ENCODE measurements at regions not wholly inside any gene's neighbourhood (a gene's known extent, or its start where the extent isn't known, plus 50 kb on each side); places are given as distances from the start of the nearest gene placed in this dataset.

DNA sequence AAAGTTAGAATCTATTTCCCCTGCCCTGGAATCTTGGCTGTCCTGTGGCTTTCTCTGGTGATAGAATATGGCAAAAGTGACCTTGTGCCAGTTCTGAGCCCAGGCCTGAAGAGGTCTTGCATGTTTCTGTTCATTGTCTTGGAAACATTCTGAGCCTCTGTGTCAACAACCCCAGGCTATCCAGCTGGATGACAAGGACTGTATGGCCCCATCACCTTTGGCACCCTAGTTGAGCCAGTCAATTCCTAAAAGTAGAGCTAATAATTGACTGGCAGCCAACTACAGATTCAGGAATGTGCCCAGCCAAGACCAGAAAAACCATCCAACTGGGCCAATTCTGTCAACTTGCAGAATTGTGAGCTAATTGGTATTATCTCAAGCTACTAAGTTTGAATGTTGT lies 514.1 kb upstream of the LARGE1 start:
- DNase-seq (ENCODE audit: low spot score), result no peak
- no peak overlapping the region for H3K4me3 Mint-ChIP-seq

DNA sequence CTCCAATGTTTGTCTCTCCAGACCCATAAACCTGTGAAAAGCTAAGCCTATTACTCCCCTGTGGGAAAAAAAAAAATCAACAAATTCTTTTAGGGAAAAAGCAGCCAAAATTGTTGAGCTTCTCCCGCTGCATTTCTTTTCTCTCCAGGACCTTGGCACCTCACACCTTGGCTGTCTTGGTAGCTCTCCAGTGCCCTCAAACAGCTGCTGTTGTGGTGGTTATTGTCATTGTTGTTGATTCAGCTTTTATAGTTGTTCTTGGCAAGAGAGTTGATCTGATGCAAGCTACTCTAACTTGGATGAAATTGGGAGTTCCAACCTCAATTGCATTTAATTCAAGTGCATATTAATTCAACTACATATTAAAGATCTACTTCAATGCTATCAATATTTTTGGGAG lies 516.9 kb upstream of the LARGE1 start:
- no peaks in the 10 kb centered on the region for H3F3A ChIP-seq (ENCODE audit: low read depth)
- no peaks in the 10 kb centered on the region for H3K27me3 ChIP-seq
- H3K79me2 ChIP-seq (ENCODE audit: low read depth), result no peaks in the 10 kb centered on the region
- H3K4me2 ChIP-seq, result no peak overlapping the region
- no peak overlapping the region for H3K9ac ChIP-seq
- no peak for DNase-seq (ENCODE audit: low spot score)
- no peak overlapping the region for H3K4me3 ChIP-seq
- no peak overlapping the region for H3K27ac ChIP-seq
- no peak overlapping the region for H2AFZ ChIP-seq (replicated peaks)
- no peaks in the 10 kb centered on the region for H3K36me3 Mint-ChIP-seq
- H4K20me1 ChIP-seq (ENCODE audit: low read depth), result no peaks in the 10 kb centered on the region
- H3K27me3 Mint-ChIP-seq (ENCODE audit: insufficient read depth, low read depth), result peaks cover 2% of the 10 kb centered on the region
- H3K4me1 Mint-ChIP-seq, result no peaks in the 10 kb centered on the region
- H3K4me1 ChIP-seq, result no peaks in the 10 kb centered on the region
- H3K9me3 Mint-ChIP-seq, result peaks cover 2% of the 10 kb centered on the region
- no peaks in the 10 kb centered on the region for H3K9me3 ChIP-seq (ENCODE audit: low read depth)
- TF ChIP-seq EZH2 (IDR thresholded peaks at IDR 0.05) (no peak), CTCF (IDR thresholded peaks at IDR 0.05) (no peak), EZH2phosphoT487 (IDR thresholded peaks at IDR 0.05) (no peak)
- peaks cover 3% of the 10 kb centered on the region for H3K36me3 ChIP-seq
- H3K4me3 Mint-ChIP-seq, result no peak overlapping the region
- no peak overlapping the region for H3K27ac Mint-ChIP-seq

More for the DNA sequence above, 514.1 kb upstream of the LARGE1 start:
- Histone ChIP-seq H2AFZ (replicated peaks) (no peak overlapping the region), H3K9ac (no peak overlapping the region), H3K4me2 (no peak overlapping the region), H3K36me3 (no peaks in the 10 kb centered on the region), H3K4me3 (no peak overlapping the region), H3K27me3 (no peaks in the 10 kb centered on the region), H3K27ac (no peak overlapping the region), H4K20me1 (ENCODE audit: low read depth) (no peaks in the 10 kb centered on the region), H3K9me3 (ENCODE audit: low read depth) (no peaks in the 10 kb centered on the region), H3K79me2 (ENCODE audit: low read depth) (no peaks in the 10 kb centered on the region), H3K4me1 (no peaks in the 10 kb centered on the region), H3F3A (ENCODE audit: low read depth) (no peaks in the 10 kb centered on the region)
- TF ChIP-seq EZH2 (IDR thresholded peaks at IDR 0.05) (no peak), EZH2phosphoT487 (IDR thresholded peaks at IDR 0.05) (no peak), CTCF (IDR thresholded peaks at IDR 0.05) (no peak)
- H3K36me3 Mint-ChIP-seq, result no peaks in the 10 kb centered on the region
- H3K27me3 Mint-ChIP-seq (ENCODE audit: insufficient read depth, low read depth), result peaks cover 2% of the 10 kb centered on the region
- no peak overlapping the region for H3K27ac Mint-ChIP-seq
- H3K9me3 Mint-ChIP-seq, result peaks cover 2% of the 10 kb centered on the region
- H3K4me1 Mint-ChIP-seq, result no peaks in the 10 kb centered on the region

GRCh38 chr22:34454598-34454997 lies 534.3 kb upstream of the LARGE1 start:
- H3F3A ChIP-seq (ENCODE audit: low read depth), result no peaks in the 10 kb centered on the region
- Mint-ChIP-seq H3K4me1 (peaks cover 6% of the 10 kb centered on the region), H3K9me3 (peaks cover 3% of the 10 kb centered on the region), H3K27ac (no peak overlapping the region), H3K27me3 (ENCODE audit: insufficient read depth, low read depth) (no peaks in the 10 kb centered on the region), H3K4me3 (no peak overlapping the region), H3K36me3 (no peaks in the 10 kb centered on the region)
- no peak overlapping the region for H3K4me2 ChIP-seq
- H3K79me2 ChIP-seq (ENCODE audit: low read depth), result no peaks in the 10 kb centered on the region
- TF ChIP-seq EZH2phosphoT487 (IDR thresholded peaks at IDR 0.05) (no peak), CTCF (IDR thresholded peaks at IDR 0.05) (no peak), EZH2 (IDR thresholded peaks at IDR 0.05) (no peak)
- peaks cover 10% of the 10 kb centered on the region for H3K4me1 ChIP-seq
- DNase-seq (ENCODE audit: low spot score), result no peak
- no peaks in the 10 kb centered on the region for H4K20me1 ChIP-seq (ENCODE audit: low read depth)
- H3K27ac ChIP-seq, result no peak overlapping the region
- no peaks in the 10 kb centered on the region for H3K27me3 ChIP-seq
- H3K9me3 ChIP-seq (ENCODE audit: low read depth), result no peaks in the 10 kb centered on the region
- H3K9ac ChIP-seq, result no peak overlapping the region
- no peaks in the 10 kb centered on the region for H3K36me3 ChIP-seq
- no peak overlapping the region for H2AFZ ChIP-seq (replicated peaks)
- no peak overlapping the region for H3K4me3 ChIP-seq
